ENCODE measurements at regions not wholly inside any gene's neighbourhood (a gene's known extent, or its start where the extent isn't known, plus 50 kb on each side); places are given as distances from the start of the nearest gene placed in this dataset.

GRCh38 chr2:23291239-23291638 lies 93.7 kb upstream of the KLHL29 start:
- TF ChIP-seq CTCF (IDR thresholded peaks at IDR 0.05) (no peak), POLR2A (IDR thresholded peaks at IDR 0.05) (no peak)

Measured in ovary (tissue), 3 donors.